Stimulated activated CD4-positive, alpha-beta T cell treated with anti-CD3 and anti-CD28 coated beads, Interleukin-2, amount 100 ng/mL, for 4 hours (primary cell): ENCODE measurements at regions not wholly inside any gene's neighbourhood (a gene's known extent, or its start where the extent isn't known, plus 50 kb on each side); places are given as distances from the start of the nearest gene placed in this dataset.
"Not testable (repeated sequence)": the region's sequence is repeated elsewhere in the genome, so short reads cannot be mapped to it uniquely, and the experiment has no call there.

Experiments
- DNase-seq: peaks from one replicate; pipeline ENCODE4 v3.0.0-alpha.2; 2020; ENCODE audit warnings: low read depth

DNA sequence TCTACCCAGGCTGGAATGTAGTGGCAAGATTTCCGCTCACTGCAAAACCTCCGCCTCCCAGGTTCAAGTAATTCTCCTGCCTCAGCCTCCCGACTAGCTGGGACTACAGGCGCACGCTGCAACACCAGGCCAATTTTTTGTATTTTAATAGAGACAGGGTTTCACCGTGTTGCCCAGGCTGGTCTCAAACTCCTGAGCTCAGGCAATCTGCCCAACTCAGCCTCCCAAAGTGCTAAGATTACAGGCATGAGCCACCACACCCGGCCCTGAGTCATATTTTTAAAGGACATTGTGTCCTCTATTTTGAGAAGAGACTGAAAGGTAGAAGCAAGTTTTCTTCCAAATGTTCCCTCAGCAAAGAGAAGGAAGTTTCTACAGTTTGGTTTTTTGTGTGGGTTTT is 227.1 kb downstream of the KCTD12 start:
- not testable (repeated sequence) for DNase-seq

- no peak for DNase-seq
Measured at GRCh38 chr13:76656500-76656899, 229.7 kb downstream of the KCTD12 start.

DNA sequence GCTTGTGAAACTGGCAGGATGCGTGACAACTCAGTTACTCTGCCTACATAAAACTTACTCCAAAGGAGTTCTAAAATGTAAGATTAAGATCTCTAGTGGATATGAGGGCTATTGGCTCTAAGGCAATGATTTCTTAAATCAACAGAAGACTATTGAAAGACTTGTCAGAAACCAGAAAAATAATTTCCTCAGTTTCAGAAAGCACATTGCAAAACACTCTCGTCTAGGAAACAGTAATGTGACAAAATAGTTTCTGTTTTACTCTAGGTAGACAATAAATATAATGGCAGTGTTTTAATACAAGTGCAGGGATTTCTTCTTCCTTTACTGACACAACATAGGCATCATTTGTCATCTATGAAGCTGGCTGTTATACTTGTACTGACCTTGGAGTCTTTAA is 230.1 kb downstream of the KCTD12 start:
- no peak for DNase-seq

DNA sequence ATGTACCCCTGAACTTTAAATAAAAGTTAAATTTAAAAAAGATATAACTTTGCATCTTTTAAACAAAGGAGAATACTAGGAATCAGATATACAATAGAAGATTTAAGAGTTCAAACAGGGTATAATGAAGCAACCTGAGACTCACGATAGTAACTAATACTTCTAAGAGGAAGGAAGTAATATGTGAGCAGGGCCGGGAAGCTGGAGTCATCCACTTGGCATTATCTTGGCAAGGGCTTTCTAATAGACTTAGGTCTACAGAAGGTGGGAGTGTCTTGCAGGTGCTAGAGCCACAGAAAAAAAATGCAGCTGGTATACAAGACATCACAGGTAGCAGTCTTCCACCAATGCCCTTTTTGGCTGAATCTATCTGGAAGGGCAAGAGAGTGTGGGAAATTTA is 231.9 kb downstream of the KCTD12 start:
- DNase-seq, result no peak

- no peak for DNase-seq
Measured at GRCh38 chr13:76651286-76651685, 234.9 kb downstream of the KCTD12 start.

DNA sequence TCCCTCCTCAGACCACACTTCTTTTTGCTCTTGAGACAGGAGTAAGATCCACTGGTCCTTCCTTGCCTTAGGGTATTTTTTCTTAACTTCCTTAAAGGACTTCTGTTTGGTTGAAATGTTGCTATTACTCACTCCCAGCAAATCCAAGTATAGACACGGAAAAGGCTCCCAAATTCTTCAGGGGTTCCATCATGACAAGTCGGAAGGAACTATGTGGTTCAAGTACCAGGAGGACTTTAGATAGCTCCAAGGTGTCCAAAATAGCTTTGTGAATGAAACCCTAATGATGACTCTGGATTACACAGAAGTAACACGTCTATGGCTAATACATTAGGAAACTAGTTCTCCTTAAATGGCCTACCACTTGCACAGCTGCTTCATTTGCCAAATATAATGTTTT is 238.7 kb downstream of the KCTD12 start:
- no peak for DNase-seq

DNA sequence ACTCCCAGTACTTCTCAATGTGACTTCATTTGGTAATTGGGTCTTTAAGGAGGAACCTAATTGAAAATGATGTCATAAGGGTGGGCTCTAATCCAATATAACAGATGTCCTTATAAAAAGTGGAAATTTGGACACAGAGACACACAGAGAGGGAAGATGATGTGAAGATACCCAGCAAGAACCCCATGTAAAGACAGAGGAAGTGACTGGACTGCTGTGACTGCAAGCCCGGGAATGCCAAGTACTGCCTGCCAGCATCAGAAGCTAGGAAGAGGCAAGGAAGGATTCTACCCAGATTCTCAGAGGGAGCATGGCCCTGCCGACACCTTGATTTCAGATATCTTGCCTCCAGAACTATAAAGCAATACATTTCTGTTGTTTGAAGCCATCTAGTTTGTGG is 239.3 kb downstream of the KCTD12 start:
- no peak for DNase-seq

DNA sequence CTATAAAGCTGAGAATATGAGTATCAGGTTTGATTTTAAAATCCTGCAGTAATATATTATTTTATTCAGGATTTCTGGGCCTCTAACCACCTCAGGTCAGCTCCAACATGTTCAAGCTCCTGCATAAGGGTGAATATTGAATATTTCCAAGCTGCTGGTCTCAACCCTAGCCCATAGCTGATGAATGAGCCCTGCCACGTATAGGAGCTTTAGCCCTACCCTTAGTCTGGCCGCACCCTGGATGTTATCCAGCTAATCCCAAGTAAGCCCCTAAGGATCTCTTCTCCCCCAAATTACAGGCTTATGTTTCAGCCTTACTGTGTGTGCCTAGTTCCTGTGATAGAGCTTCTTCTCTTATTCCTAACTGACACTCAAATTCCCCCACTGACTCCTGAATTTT is 240.6 kb downstream of the KCTD12 start:
- DNase-seq, result no peak

- DNase-seq, result no peak
Measured at GRCh38 chr13:76644906-76645305, 241.3 kb downstream of the KCTD12 start.

GRCh38 chr13:76643596-76643995 is 242.6 kb downstream of the KCTD12 start:
- DNase-seq, result no peak

DNA sequence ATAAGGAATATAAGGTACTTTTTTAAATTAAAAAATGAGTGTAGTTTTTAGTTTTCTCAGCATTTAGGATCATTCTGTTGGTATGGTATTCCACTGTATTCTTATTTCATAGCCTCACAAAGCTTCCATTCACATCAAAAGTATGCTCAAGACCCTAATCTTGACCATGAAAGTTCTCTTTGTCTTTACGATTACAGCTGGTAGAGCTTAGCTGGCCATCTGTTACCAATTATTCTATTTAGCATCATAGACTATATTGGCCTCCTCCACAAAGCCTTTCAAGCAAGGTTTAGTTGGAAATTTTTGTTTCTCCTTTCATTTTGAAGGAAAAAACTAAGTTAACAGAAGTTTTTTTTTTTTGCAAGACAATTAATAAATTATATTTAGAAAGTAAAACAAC is 245.1 kb downstream of the KCTD12 start:
- DNase-seq, result no peak

DNA sequence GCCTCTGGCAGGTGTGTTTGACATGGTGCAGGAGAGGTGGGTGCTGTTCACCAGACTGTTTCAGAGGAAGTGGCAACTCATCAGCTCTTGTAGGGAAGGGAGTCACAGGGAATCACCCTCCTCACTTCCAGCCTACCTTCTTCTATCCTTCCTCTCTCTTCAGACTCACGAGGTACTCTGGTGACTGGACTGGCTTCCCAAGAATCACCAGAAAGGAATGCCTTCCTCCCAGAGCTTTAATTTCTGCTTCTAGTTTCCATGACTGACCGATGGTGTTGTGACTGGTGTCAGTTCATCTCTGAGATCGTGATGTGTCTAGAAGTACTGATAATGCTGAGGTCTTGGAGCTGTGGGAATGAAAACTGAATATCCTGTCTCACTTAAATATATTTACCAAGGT is 247.3 kb downstream of the KCTD12 start:
- no peak for DNase-seq

DNA sequence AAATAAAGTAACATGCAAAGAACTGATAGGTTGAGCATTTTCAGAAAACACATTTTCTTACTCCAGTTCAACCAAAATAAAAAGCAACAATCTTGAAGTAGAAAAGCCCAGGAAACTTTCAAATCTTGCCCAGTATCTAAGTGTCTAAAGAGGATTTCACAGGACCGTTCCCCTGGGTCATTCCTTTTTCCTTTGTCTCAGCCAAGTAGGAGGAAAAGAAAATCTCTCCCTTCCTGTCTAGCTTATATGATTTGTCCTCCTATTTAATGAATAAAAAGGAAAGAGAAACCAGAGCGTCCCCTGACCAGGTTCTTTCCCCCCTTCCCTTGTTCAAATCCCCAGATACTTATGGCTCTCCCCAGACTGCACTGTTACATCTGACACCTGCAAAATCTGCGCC is 248.0 kb downstream of the KCTD12 start:
- no peak for DNase-seq

DNA sequence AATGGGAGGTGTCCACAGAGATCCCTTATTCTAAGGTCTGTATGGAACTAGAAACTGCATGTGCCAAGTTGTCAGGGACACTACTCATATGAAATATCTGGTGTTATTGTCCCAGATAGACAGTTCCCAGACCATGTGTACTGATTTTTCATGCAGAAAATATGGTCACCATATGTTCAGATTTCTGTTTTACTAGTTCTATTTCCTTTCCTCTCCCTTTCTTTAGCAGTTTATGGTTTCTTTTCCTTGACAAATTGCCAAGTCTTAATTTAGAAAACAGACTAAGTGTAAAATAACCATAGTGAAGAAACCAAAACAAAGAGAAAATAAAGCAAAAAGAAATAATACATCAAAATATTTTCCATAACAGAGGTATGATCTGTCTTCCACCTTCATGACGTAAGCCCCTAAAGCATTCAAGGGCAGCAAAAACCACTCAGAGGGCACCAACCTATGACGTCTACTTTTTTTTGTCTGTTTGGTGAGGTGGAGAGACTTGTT is 248.5 kb downstream of the KCTD12 start:
- no peak for DNase-seq

- no peak for DNase-seq
Measured at GRCh38 chr13:76636829-76637228, 249.4 kb downstream of the KCTD12 start.

DNA sequence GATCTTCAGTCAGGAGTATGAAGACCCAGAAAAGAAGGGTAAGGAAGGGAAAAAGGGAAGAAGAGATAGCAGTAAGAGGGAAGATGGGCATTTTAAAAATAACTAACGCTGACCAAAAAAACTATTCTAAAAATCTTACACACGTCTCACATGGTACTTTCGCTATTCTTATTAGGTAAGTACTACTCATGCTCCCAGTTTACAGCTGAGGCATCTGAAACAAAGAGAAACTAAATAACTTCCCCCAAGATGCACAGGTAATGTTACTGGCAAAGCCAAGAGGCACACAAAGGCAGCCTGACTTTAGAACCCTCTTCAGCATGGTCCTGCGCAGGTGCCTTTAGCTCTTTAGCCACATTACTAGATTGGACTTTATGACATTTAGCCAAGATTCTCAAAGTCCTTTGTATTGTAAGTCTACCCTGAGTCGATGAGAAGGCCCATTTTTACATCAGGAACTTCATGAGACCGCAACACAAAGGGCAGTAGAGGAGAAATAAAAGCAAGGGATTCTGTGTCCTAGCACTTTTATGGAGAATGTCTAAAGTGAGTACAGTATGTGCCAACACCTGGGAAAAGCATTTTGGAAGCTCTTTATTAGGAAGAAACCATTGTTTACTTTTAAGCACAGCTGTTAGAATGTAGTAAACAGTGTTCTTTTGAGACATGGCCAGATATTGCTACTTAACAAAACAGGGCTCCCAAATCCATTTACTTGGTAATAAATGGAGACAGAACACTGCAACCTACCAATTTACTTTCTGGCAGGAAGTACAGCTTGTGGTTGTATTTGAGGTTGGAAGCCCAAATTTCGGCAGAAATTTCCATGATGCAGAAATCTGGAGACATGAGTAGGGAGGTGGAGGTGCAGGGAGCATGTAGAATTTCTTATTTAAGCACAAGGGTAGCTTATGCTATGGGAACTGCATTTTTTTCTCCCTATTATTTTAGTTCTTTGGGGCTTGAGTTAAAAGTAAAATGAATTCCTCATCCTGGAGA is 250.7 kb downstream of the KCTD12 start:
- DNase-seq, result no peak

DNA sequence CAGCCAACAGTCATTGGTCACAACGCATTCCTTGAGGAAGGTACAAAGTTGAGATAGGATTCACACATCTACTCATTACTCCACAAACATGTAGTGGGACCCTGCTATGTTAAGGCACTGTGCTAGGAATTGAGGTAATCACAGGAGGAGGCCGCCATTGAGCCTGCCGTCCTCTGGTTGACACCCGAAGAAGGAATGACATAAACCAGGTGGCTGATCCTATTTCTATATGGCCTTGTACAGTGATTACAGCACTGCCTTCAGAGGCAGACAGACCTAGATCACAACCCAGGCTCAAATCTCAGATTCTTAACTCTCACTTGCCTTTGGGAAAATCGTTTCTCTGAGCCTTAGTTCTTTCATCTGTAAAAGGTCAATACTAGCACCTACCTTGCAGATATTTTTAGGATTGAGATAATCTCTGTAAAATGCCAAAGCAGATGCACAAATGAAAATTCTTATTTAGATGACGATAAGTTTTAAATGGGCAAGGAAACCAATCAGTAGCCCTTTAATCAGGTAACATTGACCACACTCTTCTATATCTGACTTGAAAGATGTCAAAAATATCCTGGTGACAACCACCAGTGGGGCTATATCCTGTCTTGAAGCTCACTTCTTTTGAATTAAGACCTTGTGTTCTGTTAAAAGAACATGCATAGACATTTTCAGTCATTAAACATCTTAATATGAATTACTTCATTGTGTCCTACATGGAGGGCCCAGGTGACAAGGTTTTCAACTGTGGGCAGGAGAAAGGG is 251.6 kb downstream of the KCTD12 start:
- DNase-seq, result no peak

- no peak for DNase-seq
Measured at GRCh38 chr13:76632401-76633044, 253.7 kb downstream of the KCTD12 start.

- no peak for DNase-seq
Measured at GRCh38 chr13:76630629-76631230, 255.5 kb downstream of the KCTD12 start.

DNA sequence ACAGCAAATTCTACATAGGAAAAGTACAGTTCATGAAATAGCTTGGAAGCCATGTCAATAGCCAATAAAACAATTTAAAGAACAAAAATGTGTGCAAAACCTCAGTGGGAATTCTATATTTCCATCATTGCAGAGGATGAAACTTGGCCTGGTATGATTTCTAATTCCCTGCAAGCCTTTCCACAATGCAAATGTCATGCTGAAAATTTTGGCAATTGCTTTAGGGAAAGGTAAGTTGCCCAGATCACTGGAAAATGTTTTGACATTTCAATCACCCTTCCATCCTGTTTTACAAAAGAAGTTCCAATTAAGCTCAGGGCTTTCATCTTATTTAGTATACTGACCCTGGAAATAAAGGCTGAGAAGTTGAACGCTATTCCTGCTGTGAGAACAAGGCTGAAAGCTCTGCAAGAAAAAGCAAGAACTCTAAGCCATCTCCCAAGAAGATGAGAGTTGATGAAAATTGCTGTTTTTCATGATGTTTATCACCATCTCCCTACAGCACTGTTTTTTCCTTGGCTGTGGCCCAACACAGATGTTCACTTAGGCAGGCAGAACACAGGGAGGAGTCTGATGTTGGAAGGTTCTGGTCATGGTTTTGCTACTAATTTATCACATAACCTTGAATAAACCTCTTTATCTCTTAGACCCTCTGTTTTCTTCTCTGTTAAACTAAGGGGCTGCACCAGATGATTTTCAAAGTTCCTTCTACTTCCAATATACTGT is 263.7 kb downstream of the KCTD12 start:
- no peak for DNase-seq

DNA sequence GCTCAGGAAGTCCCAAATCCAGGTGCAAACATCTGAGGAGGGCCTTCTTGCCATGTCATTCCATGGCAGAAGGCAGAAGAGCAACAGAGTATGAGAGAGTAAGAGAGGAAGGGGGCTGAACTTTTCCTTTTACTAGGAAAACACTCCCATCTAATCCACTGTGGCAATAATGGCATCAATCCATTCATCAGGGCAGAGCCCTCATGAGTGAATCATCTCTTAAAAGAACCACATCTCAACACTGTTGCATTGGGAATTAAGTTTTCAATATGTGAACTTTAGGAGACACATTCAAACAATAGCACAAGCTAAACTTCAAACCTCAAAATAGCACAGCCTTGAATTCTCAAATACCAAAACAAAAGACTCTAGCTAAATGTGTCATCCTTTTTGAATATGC is 264.5 kb downstream of the KCTD12 start:
- DNase-seq, result no peak
